Neural cell (in vitro differentiated cells): ENCODE measurements at regions not wholly inside any gene's neighbourhood (a gene's known extent, or its start where the extent isn't known, plus 50 kb on each side); places are given as distances from the start of the nearest gene placed in this dataset.

Source experiments
- MXI1 ChIP-seq: fragments of 450-650 bp; conservative IDR thresholded peaks from 2 replicates; pipeline ENCODE4 v1.6.1; 2014; ENCODE audit warnings: antibody characterized with exemption, mild to moderate bottlenecking; ENCODE audit not compliant: poor library complexity, severe bottlenecking
- POLR2AphosphoS5 ChIP-seq: IDR thresholded peaks from 2 replicates; pipeline ENCODE4 v1.6.1; 2012
- RAD21 ChIP-seq: fragments of 450-650 bp; conservative IDR thresholded peaks from 2 replicates; pipeline ENCODE4 v1.6.1; 2014; ENCODE audit warnings: antibody characterized with exemption, mild to moderate bottlenecking, moderate library complexity
- SMC3 ChIP-seq: fragments of 450-650 bp; conservative IDR thresholded peaks from 2 replicates; pipeline ENCODE4 v1.6.1; 2014; ENCODE audit warnings: antibody characterized with exemption, mild to moderate bottlenecking, moderate library complexity; ENCODE audit not compliant: poor library complexity
- TAF1 ChIP-seq: IDR thresholded peaks from 2 replicates; pipeline ENCODE4 v1.6.1; 2012; ENCODE audit warnings: low read depth
- TF ChIP-seq, protein P1 (sequence below): fragments of 450-650 bp; IDR thresholded peaks from 2 replicates; pipeline ENCODE4 v1.5.1; 2014; ENCODE audit warnings: antibody characterized with exemption, mild to moderate bottlenecking, moderate library complexity; ENCODE audit not compliant: poor library complexity, severe bottlenecking
- TF ChIP-seq, protein P2 (sequence below): IDR thresholded peaks from 2 replicates; pipeline ENCODE4 v1.6.1; 2012; ENCODE audit warnings: borderline replicate concordance

DNA sequence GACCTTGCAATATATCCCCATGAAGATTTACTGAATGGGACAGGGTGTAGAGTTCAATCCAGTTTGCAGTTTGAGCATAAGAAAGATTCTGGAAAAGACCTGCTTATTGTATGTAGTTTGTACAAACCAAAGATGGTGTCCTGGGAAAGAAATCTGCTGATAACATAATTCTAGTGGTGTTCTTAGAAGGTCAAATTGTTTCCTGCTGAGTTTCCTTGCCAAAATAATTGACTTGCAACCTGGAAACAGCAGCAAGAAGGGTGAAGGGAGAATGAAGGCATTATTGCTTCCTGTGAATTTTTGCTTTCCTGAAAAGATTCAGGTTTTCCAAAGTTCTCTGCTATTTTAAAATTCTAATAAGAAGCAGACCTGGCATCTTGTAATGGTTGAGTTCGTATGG lies 222.9 kb downstream of the KIF20B start:
- TF ChIP-seq, protein P1, sequence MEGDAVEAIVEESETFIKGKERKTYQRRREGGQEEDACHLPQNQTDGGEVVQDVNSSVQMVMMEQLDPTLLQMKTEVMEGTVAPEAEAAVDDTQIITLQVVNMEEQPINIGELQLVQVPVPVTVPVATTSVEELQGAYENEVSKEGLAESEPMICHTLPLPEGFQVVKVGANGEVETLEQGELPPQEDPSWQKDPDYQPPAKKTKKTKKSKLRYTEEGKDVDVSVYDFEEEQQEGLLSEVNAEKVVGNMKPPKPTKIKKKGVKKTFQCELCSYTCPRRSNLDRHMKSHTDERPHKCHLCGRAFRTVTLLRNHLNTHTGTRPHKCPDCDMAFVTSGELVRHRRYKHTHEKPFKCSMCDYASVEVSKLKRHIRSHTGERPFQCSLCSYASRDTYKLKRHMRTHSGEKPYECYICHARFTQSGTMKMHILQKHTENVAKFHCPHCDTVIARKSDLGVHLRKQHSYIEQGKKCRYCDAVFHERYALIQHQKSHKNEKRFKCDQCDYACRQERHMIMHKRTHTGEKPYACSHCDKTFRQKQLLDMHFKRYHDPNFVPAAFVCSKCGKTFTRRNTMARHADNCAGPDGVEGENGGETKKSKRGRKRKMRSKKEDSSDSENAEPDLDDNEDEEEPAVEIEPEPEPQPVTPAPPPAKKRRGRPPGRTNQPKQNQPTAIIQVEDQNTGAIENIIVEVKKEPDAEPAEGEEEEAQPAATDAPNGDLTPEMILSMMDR = no peak
- TF ChIP-seq, protein P2, sequence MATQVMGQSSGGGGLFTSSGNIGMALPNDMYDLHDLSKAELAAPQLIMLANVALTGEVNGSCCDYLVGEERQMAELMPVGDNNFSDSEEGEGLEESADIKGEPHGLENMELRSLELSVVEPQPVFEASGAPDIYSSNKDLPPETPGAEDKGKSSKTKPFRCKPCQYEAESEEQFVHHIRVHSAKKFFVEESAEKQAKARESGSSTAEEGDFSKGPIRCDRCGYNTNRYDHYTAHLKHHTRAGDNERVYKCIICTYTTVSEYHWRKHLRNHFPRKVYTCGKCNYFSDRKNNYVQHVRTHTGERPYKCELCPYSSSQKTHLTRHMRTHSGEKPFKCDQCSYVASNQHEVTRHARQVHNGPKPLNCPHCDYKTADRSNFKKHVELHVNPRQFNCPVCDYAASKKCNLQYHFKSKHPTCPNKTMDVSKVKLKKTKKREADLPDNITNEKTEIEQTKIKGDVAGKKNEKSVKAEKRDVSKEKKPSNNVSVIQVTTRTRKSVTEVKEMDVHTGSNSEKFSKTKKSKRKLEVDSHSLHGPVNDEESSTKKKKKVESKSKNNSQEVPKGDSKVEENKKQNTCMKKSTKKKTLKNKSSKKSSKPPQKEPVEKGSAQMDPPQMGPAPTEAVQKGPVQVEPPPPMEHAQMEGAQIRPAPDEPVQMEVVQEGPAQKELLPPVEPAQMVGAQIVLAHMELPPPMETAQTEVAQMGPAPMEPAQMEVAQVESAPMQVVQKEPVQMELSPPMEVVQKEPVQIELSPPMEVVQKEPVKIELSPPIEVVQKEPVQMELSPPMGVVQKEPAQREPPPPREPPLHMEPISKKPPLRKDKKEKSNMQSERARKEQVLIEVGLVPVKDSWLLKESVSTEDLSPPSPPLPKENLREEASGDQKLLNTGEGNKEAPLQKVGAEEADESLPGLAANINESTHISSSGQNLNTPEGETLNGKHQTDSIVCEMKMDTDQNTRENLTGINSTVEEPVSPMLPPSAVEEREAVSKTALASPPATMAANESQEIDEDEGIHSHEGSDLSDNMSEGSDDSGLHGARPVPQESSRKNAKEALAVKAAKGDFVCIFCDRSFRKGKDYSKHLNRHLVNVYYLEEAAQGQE = no peak
- no peak for TF ChIP-seq TAF1
- no peak for TF ChIP-seq POLR2AphosphoS5
- TF ChIP-seq MXI1 = no peak
- no peak for TF ChIP-seq RAD21
- no peak for TF ChIP-seq SMC3
